ENCODE measurements at regions not wholly inside any gene's neighbourhood (a gene's known extent, or its start where the extent isn't known, plus 50 kb on each side); places are given as distances from the start of the nearest gene placed in this dataset.

GRCh38 chr6:30005482-30005881 lies 55.6 kb upstream of the POLR1H start:
- TF ChIP-seq POLR2A (IDR thresholded peaks at IDR 0.05) (no peak), CTCF (IDR thresholded peaks at IDR 0.05) (no peak)
